Progenitor cell of endocrine pancreas (in vitro differentiated cells): ENCODE measurements at regions not wholly inside any gene's neighbourhood (a gene's known extent, or its start where the extent isn't known, plus 50 kb on each side); places are given as distances from the start of the nearest gene placed in this dataset.

Source experiments
- DNase-seq: peaks from one replicate; pipeline ENCODE4 v3.0.0; 2021; ENCODE audit warnings: low spot score; ENCODE audit not compliant: unreplicated experiment
- H3K27ac Mint-ChIP-seq: 2 replicates; pipeline ENCODE4 v1.8.0; 2021; ENCODE audit warnings: mild to moderate bottlenecking, moderate library complexity, mixed read lengths
- H3K27me3 Mint-ChIP-seq: 2 replicates; pipeline ENCODE4 v1.8.0; 2021; ENCODE audit warnings: mixed read lengths
- H3K36me3 Mint-ChIP-seq: 2 replicates; pipeline ENCODE4 v1.8.0; 2022; ENCODE audit warnings: mixed read lengths; ENCODE audit not compliant: insufficient read depth
- H3K4me1 Mint-ChIP-seq: 2 replicates; pipeline ENCODE4 v1.8.0; 2021; ENCODE audit warnings: low read depth, mixed read lengths
- H3K4me3 Mint-ChIP-seq: 2 replicates; pipeline ENCODE4 v1.8.0; 2021; ENCODE audit warnings: low read depth, mild to moderate bottlenecking, moderate library complexity, mixed read lengths
- H3K9me3 Mint-ChIP-seq: 2 replicates; pipeline ENCODE4 v1.8.0; 2021; ENCODE audit warnings: low read depth, mixed read lengths
- CTCF ChIP-seq: fragments of 200-600 bp; sonication (generic); IDR thresholded peaks from one replicate; pipeline ENCODE4 v1.5.0; 2021; ENCODE audit warnings: antibody characterized with exemption, mild to moderate bottlenecking; ENCODE audit not compliant: unreplicated experiment

DNA sequence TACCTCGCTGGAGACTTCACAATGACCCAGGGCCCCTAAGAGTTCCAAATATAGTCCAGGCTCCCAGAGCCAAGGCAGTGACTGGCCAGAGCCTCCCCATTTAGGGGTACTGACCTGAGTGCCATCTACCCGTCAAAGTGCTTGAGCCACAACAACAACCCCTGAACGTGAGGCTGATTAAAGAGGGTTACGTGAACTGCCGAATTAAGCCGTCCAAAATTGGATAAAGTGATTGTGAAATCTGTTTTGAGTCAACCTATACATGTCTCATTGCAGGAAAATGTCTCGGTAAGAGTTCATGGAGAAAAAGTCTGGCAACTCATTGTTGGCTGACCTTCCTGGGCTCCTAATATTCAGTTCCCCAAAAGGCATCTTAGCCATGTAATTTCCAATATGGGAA lies 116.3 kb downstream of the TTC32 start:
- no peaks in the 10 kb centered on the region for H3K36me3 Mint-ChIP-seq
- peaks cover 2% of the 10 kb centered on the region for H3K27me3 Mint-ChIP-seq
- DNase-seq, result no peak
- no peak for TF ChIP-seq CTCF
- H3K4me1 Mint-ChIP-seq, result peaks cover 2% of the 10 kb centered on the region
- H3K27ac Mint-ChIP-seq, result peak overlapping the region; percentile 63
- H3K9me3 Mint-ChIP-seq, result no peaks in the 10 kb centered on the region
- H3K4me3 Mint-ChIP-seq, result no peak overlapping the region

DNA sequence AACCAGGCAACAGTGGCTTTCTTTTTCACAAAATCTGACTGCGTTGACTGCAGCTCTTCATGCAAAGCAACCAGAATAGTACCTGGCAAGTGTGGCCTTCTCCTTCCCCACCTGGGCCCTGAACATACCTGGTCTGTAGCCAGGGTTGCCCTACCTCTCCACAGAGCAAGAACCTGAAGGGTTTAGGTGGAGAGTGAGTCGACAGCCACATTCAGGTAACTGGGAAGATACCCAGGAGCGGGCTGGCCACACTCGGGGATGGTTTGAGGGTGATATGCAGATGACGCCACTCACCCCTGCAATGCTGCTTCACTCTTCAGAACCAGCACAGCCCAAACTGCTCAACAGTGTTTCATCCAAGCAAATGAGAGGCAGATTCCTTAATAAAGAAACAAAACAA lies 117.3 kb downstream of the TTC32 start:
- no peak for DNase-seq
- Mint-ChIP-seq H3K27ac (no peak overlapping the region), H3K4me3 (no peak overlapping the region), H3K27me3 (peaks cover 5% of the 10 kb centered on the region), H3K4me1 (peaks cover 2% of the 10 kb centered on the region), H3K36me3 (peaks cover 1% of the 10 kb centered on the region), H3K9me3 (no peaks in the 10 kb centered on the region)
- TF ChIP-seq CTCF, result no peak

- no peak for TF ChIP-seq CTCF
- no peak for DNase-seq
- Mint-ChIP-seq H3K9me3 (no peaks in the 10 kb centered on the region), H3K4me3 (no peak overlapping the region), H3K27me3 (peaks cover 7% of the 10 kb centered on the region), H3K4me1 (peaks cover 2% of the 10 kb centered on the region), H3K27ac (peak overlapping the region; percentile 0), H3K36me3 (peaks cover 1% of the 10 kb centered on the region)
Observed at GRCh38 chr2:19783935-19784334, 117.8 kb downstream of the TTC32 start.

GRCh38 chr2:19776941-19777514 lies 124.8 kb downstream of the TTC32 start:
- Mint-ChIP-seq H3K27ac (no peak overlapping the region), H3K27me3 (peaks cover 12% of the 10 kb centered on the region), H3K4me3 (no peak overlapping the region), H3K36me3 (peaks cover 1% of the 10 kb centered on the region), H3K4me1 (no peaks in the 10 kb centered on the region), H3K9me3 (no peaks in the 10 kb centered on the region)
- TF ChIP-seq CTCF, result no peak
- DNase-seq, result no peak

DNA sequence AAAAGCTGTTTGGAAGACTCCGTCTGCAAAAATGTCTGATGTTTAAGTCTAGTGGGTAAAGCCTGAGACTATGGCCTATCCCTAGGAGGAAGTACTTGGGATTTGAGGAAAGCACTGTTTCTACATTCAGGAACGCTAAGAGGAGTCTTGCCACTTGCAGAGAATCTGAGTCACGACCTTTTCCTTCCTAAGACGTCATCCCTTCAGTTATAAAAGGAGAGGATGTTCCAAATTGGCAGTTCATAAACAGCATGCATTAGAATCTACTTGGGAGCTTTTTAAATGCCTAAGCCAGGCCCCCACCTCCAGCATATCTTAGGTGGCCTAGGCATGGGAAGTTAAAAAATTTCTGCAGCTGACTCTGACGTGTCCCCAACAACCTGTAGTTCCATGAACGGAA lies 125.9 kb downstream of the TTC32 start:
- peaks cover 9% of the 10 kb centered on the region for H3K27me3 Mint-ChIP-seq
- H3K36me3 Mint-ChIP-seq, result peaks cover 1% of the 10 kb centered on the region
- H3K4me1 Mint-ChIP-seq, result no peaks in the 10 kb centered on the region
- no peak overlapping the region for H3K4me3 Mint-ChIP-seq
- DNase-seq, result no peak
- no peak overlapping the region for H3K27ac Mint-ChIP-seq
- no peak for TF ChIP-seq CTCF
- H3K9me3 Mint-ChIP-seq, result no peaks in the 10 kb centered on the region
